CD1c-positive myeloid dendritic cell (primary cell): ENCODE measurements at regions not wholly inside any gene's neighbourhood (a gene's known extent, or its start where the extent isn't known, plus 50 kb on each side); places are given as distances from the start of the nearest gene placed in this dataset.

ENCODE experiments used
- DNase-seq: peaks from one replicate; pipeline ENCODE4 v3.0.0-alpha.2; 2016; ENCODE audit errors: extremely low spot score

DNA sequence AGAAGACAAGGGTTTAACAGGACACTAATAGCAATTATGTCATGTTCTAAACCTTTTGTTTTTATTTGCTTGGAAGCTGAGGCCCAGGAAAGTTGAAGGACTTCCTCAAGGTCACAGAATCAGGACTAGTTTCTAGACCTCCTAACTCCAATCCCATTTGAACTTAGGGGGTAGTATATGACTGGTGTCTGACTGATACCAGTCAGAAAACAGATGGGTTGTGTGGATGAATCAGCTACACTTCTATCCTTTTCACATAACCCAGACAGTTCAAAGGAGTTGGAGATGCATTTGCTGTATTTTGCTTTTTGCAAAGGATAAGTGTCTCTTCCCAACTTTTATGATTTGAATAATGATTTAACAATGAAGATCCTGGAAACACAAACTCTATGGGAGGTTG is 322.5 kb downstream of the HLX start:
- no peak for DNase-seq

DNA sequence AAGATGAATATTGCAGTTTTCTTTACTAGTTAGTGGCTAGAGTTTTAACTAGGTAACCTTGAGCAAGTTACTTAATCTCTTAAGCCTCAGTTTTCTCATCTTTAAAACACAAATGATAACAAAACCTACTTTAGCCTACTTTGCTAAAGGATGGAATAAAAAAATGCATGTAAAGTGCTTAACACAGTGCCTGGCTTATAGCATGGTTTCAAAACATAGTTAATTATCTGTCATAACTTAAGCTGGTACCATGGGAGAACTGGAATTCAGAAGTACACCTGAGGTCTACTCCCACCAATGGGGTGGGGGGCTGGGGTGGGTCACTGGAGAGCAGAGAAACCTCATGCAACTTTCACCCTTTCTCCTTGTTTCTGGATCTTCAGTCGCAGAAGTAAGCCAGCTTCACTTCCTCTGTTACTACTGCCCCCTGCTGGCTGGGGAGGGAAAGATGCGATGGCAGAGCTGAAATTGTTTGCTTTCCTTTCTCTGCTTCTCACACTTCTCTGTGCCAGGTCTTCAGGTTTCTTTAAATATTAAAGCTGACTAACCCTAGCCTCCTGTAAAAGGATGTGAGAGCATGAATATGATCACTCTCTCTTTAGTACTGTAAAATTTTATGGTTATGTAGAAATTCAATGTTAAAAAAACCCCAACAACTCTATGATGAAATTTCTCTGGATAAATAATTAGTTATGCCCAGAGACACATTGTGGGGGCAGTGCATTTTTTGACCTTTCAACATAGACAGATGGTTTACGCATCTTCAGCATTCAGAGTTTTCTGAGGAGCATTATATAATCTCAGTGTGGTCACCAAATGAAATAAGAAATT is 324.2 kb downstream of the HLX start:
- peak; percentile 87 for DNase-seq

DNA sequence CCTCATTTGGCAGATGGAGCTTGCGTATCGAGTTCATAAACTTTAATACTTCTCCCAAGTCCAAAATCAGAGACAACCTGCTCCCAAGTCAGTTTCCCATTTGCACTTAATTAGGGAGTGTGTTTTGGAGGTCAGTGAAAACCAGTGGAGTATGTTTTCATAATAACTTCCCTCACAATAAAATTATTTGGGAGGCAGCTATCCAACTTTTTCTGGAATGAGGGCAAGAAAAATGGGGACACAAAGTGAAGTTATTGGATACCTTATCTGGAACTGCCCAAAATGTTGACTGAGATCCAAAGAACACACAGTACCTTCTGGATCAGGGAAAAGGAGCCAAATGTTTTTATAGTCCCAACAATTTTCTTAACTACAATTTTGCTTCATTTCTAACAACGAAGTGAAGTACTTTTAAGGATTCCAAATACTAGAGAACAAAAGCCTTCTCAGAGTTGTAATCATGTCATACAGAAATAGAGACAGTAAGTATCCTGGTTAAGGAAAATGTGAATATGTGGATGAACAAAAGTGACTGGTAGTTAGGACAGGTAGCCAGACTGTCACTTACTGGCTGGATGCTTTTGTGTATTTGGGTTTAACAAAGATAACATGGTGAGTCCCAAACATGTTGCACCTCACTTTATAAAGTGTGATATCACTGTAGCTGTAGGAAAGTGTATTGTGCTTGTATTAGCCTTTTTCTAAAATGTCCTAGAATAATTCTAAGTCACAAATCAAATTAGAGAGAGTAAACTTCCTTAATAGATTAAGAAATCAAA is 325.0 kb downstream of the HLX start:
- DNase-seq = no peak

GRCh38 chr1:221206076-221206475 is 326.8 kb downstream of the HLX start:
- DNase-seq = no peak

- no peak for DNase-seq
Observed at GRCh38 chr1:221212926-221213325, 333.7 kb downstream of the HLX start.

- DNase-seq = no peak
Observed at GRCh38 chr1:221217029-221217428, 337.8 kb downstream of the HLX start.

GRCh38 chr1:221223281-221223680 is 344.0 kb downstream of the HLX start:
- DNase-seq = no peak

DNA sequence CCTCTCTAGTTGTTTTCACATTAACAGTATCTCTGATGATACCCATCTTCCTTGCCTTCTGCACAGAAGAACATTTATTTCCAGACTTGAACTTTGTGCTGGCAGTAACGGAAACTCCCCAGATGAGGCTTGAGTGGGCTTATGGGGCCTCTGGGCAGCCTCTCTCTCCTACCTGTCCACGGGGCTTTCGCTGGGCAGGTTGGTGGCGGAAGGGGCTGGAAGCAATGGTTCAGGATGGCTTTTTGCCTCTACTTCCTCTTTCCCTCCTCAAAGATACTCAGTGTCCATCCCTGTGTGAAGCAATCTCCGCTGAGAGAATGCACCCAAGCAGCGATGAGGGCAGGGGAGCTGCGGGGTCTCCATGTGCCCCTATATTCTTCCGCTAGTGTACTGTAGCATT is 348.2 kb downstream of the HLX start:
- DNase-seq = no peak

GRCh38 chr1:221227872-221228337 is 348.7 kb downstream of the HLX start:
- DNase-seq = no peak

GRCh38 chr1:221228594-221228993 is 349.4 kb downstream of the HLX start:
- DNase-seq = no peak

DNA sequence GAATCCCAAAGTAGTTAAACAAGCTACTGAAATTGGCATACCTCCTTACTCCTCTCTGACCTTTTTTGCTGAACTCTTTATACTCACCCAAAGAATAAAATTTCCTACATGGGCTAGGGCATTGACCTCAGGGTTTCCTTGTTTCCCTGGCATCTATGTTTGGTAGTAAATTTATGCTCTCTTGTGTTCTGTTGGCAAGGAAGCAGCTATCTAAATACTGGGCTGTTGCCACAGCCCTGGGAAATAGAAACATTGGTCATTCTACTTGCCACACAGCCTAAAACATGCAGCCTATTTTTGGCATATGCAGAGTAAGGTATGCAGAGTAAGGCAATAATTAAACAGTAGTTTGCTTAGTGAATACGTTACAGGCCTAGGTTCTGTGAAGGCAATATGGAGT is 351.4 kb downstream of the HLX start:
- DNase-seq = no peak

DNA sequence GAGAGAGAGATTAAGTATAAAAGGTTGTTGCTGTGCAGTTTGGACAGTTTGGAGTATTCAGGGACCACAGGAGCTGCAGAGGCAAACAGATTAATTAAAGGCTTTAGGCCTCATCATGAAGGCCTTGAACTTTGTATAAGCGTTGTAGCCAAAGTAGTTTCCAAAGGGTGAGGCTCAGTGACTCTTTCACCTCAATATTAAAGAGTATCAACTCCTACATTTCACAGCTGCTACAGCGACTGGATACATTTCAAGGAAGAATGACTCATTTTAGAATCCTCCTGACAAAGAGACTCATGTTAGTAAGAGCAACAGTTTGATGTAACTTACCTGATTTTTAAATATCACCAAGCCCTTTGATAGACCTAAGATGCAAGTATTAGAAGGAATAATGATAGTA is 355.5 kb downstream of the HLX start:
- DNase-seq = no peak

DNA sequence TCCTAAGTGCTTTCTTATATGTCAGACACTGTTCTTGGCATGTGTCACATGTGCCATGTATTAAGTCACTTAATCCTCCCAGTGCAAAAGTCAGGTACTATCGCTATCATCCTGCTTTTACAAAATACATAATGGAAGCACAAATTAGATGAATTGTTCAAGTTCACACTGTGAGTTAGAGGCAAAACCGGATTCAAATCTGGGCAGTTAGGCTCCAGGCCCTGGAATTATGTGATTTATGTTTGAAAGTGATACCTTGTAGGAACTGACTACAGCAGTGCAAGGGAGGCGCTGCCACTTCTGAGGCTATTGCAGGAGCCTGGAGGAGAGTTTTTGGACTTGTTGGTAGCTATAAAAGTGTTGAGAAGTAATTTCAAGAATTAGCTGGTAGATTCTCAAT is 358.3 kb downstream of the HLX start:
- no peak for DNase-seq

DNA sequence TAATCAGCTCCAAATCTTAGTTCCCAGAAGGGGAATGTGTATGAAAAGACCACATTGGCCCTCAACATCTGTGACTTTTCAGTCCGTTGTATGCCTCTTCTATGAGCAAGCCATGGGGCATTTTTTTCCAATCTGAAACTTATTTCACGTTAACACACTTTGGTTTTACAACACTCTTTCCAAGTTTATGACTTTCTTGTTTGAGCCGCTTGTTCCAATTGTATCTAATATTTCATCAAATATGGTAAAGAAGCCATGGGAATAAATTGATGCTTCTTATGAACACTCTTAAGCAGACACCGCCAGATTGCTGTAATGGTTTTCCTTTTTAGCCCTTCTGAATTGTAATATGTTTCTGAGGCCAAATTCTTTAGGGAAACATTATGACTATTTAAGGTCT is 359.9 kb downstream of the HLX start:
- no peak for DNase-seq

GRCh38 chr1:221239792-221240191 is 360.5 kb downstream of the HLX start:
- no peak for DNase-seq

- DNase-seq = no peak
Observed at GRCh38 chr1:221240690-221241089, 361.4 kb downstream of the HLX start.

DNA sequence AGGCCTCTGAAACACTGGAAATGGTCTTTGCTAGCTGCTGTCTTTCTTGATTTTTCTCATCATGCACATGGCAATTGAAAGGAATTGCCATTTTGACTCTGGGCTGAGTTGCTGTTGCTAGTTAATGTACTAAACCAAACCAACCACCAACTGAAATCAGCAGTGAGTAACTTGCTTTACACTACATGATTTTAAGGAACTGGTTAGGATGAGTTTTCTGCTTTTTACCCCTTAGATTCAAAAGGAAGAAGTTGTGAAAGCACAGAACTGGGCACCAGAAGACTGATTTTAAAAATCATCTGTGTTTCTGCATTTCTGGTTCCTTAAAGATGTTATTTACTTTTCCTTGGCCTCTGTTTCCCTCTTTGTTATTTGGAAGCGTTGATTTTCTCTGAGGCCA is 361.9 kb downstream of the HLX start:
- DNase-seq = peak; percentile 40

- DNase-seq = no peak
Observed at GRCh38 chr1:221241592-221241991, 362.3 kb downstream of the HLX start.

GRCh38 chr1:221246067-221246466 is 366.8 kb downstream of the HLX start:
- no peak for DNase-seq

- no peak for DNase-seq
Observed at GRCh38 chr1:221246628-221247415, 367.6 kb downstream of the HLX start.

- DNase-seq = no peak
Observed at GRCh38 chr1:221251580-221251979, 372.3 kb downstream of the HLX start.

GRCh38 chr1:221254813-221255212 is 375.6 kb downstream of the HLX start:
- no peak for DNase-seq
